H9 (cell line): ENCODE measurements at regions not wholly inside any gene's neighbourhood (a gene's known extent, or its start where the extent isn't known, plus 50 kb on each side); places are given as distances from the start of the nearest gene placed in this dataset.

ENCODE experiments used
- DNase-seq: peaks from one replicate; pipeline ENCODE4 v3.0.0-alpha.2; 2017
- H2AFZ ChIP-seq: one replicate; pipeline ENCODE4 v1.6.1; 2013; ENCODE audit warnings: mild to moderate bottlenecking, low read length, control low read depth, moderate library complexity
- H2AK5ac ChIP-seq: 2 replicates; pipeline ENCODE4 v1.6.1; 2013; ENCODE audit warnings: low read length, control low read depth, mixed read lengths; ENCODE audit not compliant: insufficient read length
- H2BK120ac ChIP-seq: one replicate; pipeline ENCODE4 v1.6.1; 2013; ENCODE audit warnings: low read depth, mild to moderate bottlenecking, low read length, control low read depth, inconsistent platforms; ENCODE audit not compliant: poor library complexity, severe bottlenecking
- H2BK12ac ChIP-seq: 2 replicates; pipeline ENCODE4 v1.6.1; 2013; ENCODE audit warnings: low read length, control low read depth, mixed read lengths, low read depth; ENCODE audit not compliant: insufficient read length
- H2BK15ac ChIP-seq: 2 replicates; pipeline ENCODE4 v1.6.1; 2013; ENCODE audit warnings: low read depth, low read length, control low read depth
- H2BK20ac ChIP-seq: one replicate; pipeline ENCODE4 v1.6.1; 2013; ENCODE audit warnings: low read depth, mild to moderate bottlenecking, low read length, control low read depth, inconsistent platforms; ENCODE audit not compliant: poor library complexity, severe bottlenecking
- H2BK5ac ChIP-seq: 2 replicates; pipeline ENCODE4 v1.6.1; 2013; ENCODE audit warnings: low read length, control low read depth, mixed read lengths; ENCODE audit not compliant: insufficient read length
- H3K14ac ChIP-seq: 2 replicates; pipeline ENCODE4 v1.6.1; 2013; ENCODE audit warnings: low read length, control low read depth; ENCODE audit not compliant: insufficient read depth
- H3K18ac ChIP-seq: 2 replicates; pipeline ENCODE4 v1.6.1; 2013; ENCODE audit warnings: low read depth, mild to moderate bottlenecking, mixed read lengths, low read length, control low read depth; ENCODE audit not compliant: insufficient read length
- H3K23ac ChIP-seq: 2 replicates; pipeline ENCODE4 v1.6.1; 2013; ENCODE audit warnings: low read length, control low read depth, mixed read lengths, low read depth; ENCODE audit not compliant: insufficient read length
- H3K23me2 ChIP-seq: 2 replicates; pipeline ENCODE4 v1.6.1; 2013; ENCODE audit warnings: low read depth, mild to moderate bottlenecking, mixed read lengths, low read length, control low read depth; ENCODE audit not compliant: insufficient read length, poor library complexity, severe bottlenecking
- H3K27ac ChIP-seq: 2 replicates; pipeline ENCODE4 v1.5.1; 2013; ENCODE audit warnings: low read length, control low read depth, mixed read lengths, low read depth; ENCODE audit not compliant: insufficient read length
- H3K27me3 ChIP-seq: 2 replicates; pipeline ENCODE4 v1.6.1; 2013; ENCODE audit warnings: low read length, control low read depth, inconsistent platforms; ENCODE audit not compliant: insufficient read depth
- H3K4ac ChIP-seq: 2 replicates; pipeline ENCODE4 v1.6.1; 2013; ENCODE audit warnings: low read depth, mild to moderate bottlenecking, control low read depth, inconsistent platforms, low read length, moderate library complexity
- H3K4me1 ChIP-seq: 2 replicates; pipeline ENCODE4 v1.6.1; 2013; ENCODE audit warnings: low read length, control low read depth, inconsistent platforms; ENCODE audit not compliant: insufficient read depth
- H3K4me2 ChIP-seq: 2 replicates; pipeline ENCODE4 v1.6.1; 2013; ENCODE audit warnings: low read length, control low read depth, mixed read lengths; ENCODE audit not compliant: insufficient read length, insufficient read depth
- H3K56ac ChIP-seq: 2 replicates; pipeline ENCODE4 v1.6.1; 2013; ENCODE audit warnings: low read depth, mild to moderate bottlenecking, mixed read lengths, low read length, control low read depth; ENCODE audit not compliant: insufficient read length
- H3K79me1 ChIP-seq: 2 replicates; pipeline ENCODE4 v1.6.1; 2013; ENCODE audit warnings: low read depth, mild to moderate bottlenecking, moderate library complexity, low read length, control low read depth, inconsistent platforms; ENCODE audit not compliant: insufficient read depth, poor library complexity, severe bottlenecking
- H3K79me2 ChIP-seq: 2 replicates; pipeline ENCODE4 v1.6.1; 2013; ENCODE audit warnings: low read length, control low read depth, inconsistent platforms; ENCODE audit not compliant: insufficient read depth
- H3K9ac ChIP-seq: 2 replicates; pipeline ENCODE4 v1.6.1; 2013; ENCODE audit warnings: low read length, control low read depth, mixed read lengths; ENCODE audit not compliant: insufficient read length; ENCODE audit errors: extremely low read depth
- H3K9me3 ChIP-seq: one replicate; pipeline ENCODE4 v1.6.1; 2013; ENCODE audit warnings: low read depth, low read length, inconsistent platforms; ENCODE audit not compliant: control insufficient read depth
- H3T11ph ChIP-seq: one replicate; pipeline ENCODE4 v1.6.1; 2013; ENCODE audit warnings: mild to moderate bottlenecking, low read length, control low read depth, inconsistent platforms
- H4K20me1 ChIP-seq: one replicate; pipeline ENCODE4 v1.6.1; 2013; ENCODE audit not compliant: control insufficient read depth, insufficient read length, insufficient read depth
- H4K5ac ChIP-seq: 2 replicates; pipeline ENCODE4 v1.6.1; 2013; ENCODE audit warnings: low read depth, mild to moderate bottlenecking, mixed read lengths, low read length, control low read depth; ENCODE audit not compliant: insufficient read length
- H4K8ac ChIP-seq: replicated peaks from 2 replicates; pipeline ENCODE4 v1.6.1; 2013; ENCODE audit warnings: low read length, control low read depth, mixed read lengths, low read depth; ENCODE audit not compliant: insufficient read length
- H4K91ac ChIP-seq: 2 replicates; pipeline ENCODE4 v1.6.1; 2013; ENCODE audit warnings: low read depth, mild to moderate bottlenecking, moderate library complexity, mixed read lengths, low read length, control low read depth; ENCODE audit not compliant: insufficient read length
- H3K27ac Mint-ChIP-seq, 3 experiments: 2 replicates in 2 of 3; 3 replicates in 1 of 3; pipeline ENCODE4 v1.8.0; 2020 to 2021; ENCODE audit warnings: mixed read lengths in 3 of 3, mild to moderate bottlenecking in 1 of 3, moderate library complexity in 1 of 3
- H3K27me3 Mint-ChIP-seq: 2 replicates; pipeline ENCODE4 v1.8.0; 2021; ENCODE audit warnings: low read depth, mild to moderate bottlenecking, moderate library complexity, mixed read lengths
- H3K36me3 Mint-ChIP-seq, 3 experiments: 2 replicates in 2 of 3; 3 replicates in 1 of 3; pipeline ENCODE4 v1.8.0; 2020 to 2021; ENCODE audit warnings: low read depth in 3 of 3, mixed read lengths in 3 of 3; ENCODE audit not compliant: insufficient read depth in 1 of 3
- H3K4me1 Mint-ChIP-seq, 2 experiments: 2 replicates each; pipeline ENCODE4 v1.8.0; 2020; ENCODE audit warnings: mixed read lengths in 2 of 2
- H3K4me3 Mint-ChIP-seq, 2 experiments: 2 replicates in 1 of 2; 3 replicates in 1 of 2; pipeline ENCODE4 v1.8.0; 2020 to 2021; ENCODE audit warnings: mild to moderate bottlenecking in 2 of 2, mixed read lengths in 2 of 2, moderate library complexity in 1 of 2
- H3K9me3 Mint-ChIP-seq, 2 experiments: 2 replicates in 1 of 2; 3 replicates in 1 of 2; pipeline ENCODE4 v1.8.0; 2020; ENCODE audit warnings: mild to moderate bottlenecking in 2 of 2, mixed read lengths in 2 of 2, moderate library complexity in 1 of 2
- WGBS: extraction: QIAGEN DNeasy Blood & Tissue Kit; methylation state at CpG from one replicate; pipeline ENCODE4 v1.1.7; 2013; ENCODE audit warnings: missing lambda C conversion rate, low lambda C conversion rate, mixed read lengths; ENCODE audit not compliant: insufficient read length; ENCODE audit errors: extremely low coverage; 5-methylcytosine and 5-hydroxymethylcytosine counted together
- TF ChIP-seq, protein P1 (sequence below): fragments of 200-600 bp; sonication (generic); conservative IDR thresholded peaks from 3 replicates; pipeline ENCODE4 v1.8.0; 2021; ENCODE audit warnings: antibody characterized with exemption, mild to moderate bottlenecking

GRCh38 chr18:22695674-22696073 lies 237.5 kb upstream of the RBBP8 start:
- no peak overlapping the region for H2BK120ac ChIP-seq
- H3K23ac ChIP-seq: no peak overlapping the region
- H4K91ac ChIP-seq: no peak overlapping the region
- H3K14ac ChIP-seq: no peak overlapping the region
- H3K27ac ChIP-seq: no peak overlapping the region
- H2BK15ac ChIP-seq: no peak overlapping the region
- H3K4me1 ChIP-seq: no peaks in the 10 kb centered on the region
- H3K79me2 ChIP-seq: no peaks in the 10 kb centered on the region
- no peaks in the 10 kb centered on the region for H3K79me1 ChIP-seq
- TF ChIP-seq, protein P1, sequence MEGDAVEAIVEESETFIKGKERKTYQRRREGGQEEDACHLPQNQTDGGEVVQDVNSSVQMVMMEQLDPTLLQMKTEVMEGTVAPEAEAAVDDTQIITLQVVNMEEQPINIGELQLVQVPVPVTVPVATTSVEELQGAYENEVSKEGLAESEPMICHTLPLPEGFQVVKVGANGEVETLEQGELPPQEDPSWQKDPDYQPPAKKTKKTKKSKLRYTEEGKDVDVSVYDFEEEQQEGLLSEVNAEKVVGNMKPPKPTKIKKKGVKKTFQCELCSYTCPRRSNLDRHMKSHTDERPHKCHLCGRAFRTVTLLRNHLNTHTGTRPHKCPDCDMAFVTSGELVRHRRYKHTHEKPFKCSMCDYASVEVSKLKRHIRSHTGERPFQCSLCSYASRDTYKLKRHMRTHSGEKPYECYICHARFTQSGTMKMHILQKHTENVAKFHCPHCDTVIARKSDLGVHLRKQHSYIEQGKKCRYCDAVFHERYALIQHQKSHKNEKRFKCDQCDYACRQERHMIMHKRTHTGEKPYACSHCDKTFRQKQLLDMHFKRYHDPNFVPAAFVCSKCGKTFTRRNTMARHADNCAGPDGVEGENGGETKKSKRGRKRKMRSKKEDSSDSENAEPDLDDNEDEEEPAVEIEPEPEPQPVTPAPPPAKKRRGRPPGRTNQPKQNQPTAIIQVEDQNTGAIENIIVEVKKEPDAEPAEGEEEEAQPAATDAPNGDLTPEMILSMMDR: no peak
- DNase-seq: no peak
- H3K9me3 ChIP-seq: no peaks in the 10 kb centered on the region
- no peak overlapping the region for H3K4me3 Mint-ChIP-seq
- H3K18ac ChIP-seq: no peak overlapping the region
- H3K27ac Mint-ChIP-seq: no peak overlapping the region
- no CpG with 5 or more reads among the region's 4 CpGs for WGBS
- peaks cover 4% of the 10 kb centered on the region for H3K27me3 Mint-ChIP-seq
- peaks cover 8 to 19% of the 10 kb centered on the region in 2 experiments for H3K4me1 Mint-ChIP-seq
- no peak overlapping the region for H3T11ph ChIP-seq
- no peak overlapping the region for H3K4ac ChIP-seq
- H3K23me2 ChIP-seq: no peaks in the 10 kb centered on the region
- no peak overlapping the region for H3K56ac ChIP-seq
- H2BK20ac ChIP-seq: no peak overlapping the region
- H4K5ac ChIP-seq: no peak overlapping the region
- H2BK5ac ChIP-seq: no peak overlapping the region
- no peak overlapping the region for H3K4me2 ChIP-seq
- H3K36me3 Mint-ChIP-seq: no peaks in the 10 kb centered on the region
- H2BK12ac ChIP-seq: no peak overlapping the region
- H3K9me3 Mint-ChIP-seq: no peaks in the 10 kb centered on the region
- no peak overlapping the region for H4K8ac ChIP-seq
- H4K20me1 ChIP-seq: no peaks in the 10 kb centered on the region
- no peak overlapping the region for H2AFZ ChIP-seq
- no peak overlapping the region for H3K9ac ChIP-seq
- no peak overlapping the region for H2AK5ac ChIP-seq
- H3K27me3 ChIP-seq: no peaks in the 10 kb centered on the region
